HG03558 (cell line): ENCODE measurements at regions not wholly inside any gene's neighbourhood (a gene's known extent, or its start where the extent isn't known, plus 50 kb on each side); places are given as distances from the start of the nearest gene placed in this dataset.

Experiments used
- ATAC-seq: cut with Tn5 transposase; IDR thresholded peaks from one replicate; pipeline ENCODE4 v1.9.1; 2021; ENCODE audit warnings: moderate number of reproducible peaks; ENCODE audit not compliant: unreplicated experiment; ENCODE audit errors: extremely low read depth

DNA sequence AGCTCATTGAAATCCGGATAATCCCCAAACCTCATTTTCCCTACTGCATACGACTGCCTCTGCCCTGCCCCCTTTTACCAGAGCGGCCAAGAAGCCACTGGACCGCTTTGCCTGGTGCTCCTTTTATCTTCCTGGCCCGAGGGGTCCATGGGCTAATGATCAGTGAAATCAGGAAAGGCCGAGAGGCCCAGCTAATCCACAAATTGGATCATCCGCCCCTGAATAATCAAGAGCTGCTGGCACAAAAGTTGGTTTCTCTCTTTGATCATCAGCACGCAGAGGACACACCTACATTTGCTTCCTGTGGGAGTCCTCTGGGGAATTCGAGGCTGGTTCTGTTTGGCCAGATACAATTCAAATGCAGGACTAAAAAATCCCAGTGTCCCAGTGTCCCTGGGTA, 144.5 kb downstream of the INSIG2 start:
- no peak for ATAC-seq

DNA sequence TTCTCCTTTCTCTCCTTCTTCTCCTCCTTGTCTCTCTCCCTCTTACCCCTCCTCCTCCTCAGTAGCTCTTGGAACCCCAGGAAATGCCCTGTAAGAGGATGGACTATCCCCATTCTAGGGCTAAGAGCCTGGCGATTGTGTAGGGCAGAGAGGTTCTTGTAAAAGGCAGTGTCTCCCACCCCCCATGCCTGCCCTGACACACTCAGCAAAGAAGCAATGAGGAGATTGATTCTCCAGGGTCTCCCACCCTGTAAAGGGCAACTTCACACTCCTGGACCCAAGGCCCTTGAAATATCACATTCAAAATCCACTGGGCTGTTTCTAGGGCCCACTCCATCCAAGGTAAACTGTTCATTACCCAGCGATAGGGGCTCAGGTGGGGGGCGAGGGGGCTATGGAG, 144.1 kb downstream of the INSIG2 start:
- ATAC-seq: no peak

DNA sequence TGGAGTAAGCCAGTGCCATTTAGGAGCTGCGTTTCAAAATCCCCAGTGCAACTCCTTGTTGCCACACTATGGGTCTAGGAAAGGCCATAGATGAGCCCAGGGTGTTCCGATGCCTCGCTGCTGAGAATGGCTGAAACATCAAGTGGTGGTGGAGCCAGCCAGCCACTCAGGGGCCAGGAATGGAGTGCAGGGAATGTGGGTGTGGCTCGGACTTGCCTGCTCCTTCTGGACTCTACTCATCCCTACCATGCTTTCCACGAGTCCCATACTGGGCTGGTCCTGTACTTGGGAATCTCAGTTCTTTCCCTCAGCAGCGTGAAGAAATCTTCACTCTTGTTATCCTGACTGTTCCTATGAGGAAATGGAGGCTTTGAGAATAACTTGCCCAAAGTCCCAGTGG, 143.5 kb downstream of the INSIG2 start:
- ATAC-seq: no peak

DNA sequence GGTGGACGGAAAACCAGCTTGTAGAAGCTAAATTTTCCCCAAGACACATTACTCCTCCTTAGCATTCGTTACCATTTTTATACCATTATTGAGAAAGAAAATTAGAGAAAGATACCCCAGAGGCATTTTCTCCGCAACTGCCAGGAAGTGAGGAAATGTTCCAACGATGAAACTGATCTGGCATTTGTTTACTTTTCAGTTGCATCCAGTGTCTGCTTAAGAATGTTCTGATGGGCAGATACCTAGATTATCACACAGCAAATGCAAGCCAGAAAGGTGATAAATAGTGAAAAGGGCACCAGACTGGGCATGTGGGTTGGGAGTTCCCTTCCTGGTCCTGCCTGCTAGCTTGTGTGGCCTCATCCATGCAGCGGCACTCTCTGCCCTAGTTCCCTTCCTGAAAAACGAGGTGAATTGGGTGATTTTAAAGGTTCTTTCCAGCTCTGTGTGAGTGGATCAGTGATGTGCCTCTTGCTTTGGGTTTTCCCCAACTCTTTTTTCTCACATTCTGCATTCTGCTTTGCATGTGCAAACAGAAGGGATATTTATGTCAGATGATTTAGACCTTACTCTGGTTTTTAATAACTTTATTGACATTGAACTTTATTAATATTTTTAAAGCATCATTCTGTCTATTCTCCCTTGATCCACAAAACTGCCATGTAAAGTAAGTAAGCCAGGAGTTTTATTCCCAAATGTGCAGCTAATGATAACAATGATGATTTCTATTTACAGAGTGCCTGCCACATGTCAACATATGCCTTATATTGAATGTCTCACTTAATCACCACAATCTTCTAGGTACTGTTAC, 139.6 kb downstream of the INSIG2 start:
- ATAC-seq: no peak

DNA sequence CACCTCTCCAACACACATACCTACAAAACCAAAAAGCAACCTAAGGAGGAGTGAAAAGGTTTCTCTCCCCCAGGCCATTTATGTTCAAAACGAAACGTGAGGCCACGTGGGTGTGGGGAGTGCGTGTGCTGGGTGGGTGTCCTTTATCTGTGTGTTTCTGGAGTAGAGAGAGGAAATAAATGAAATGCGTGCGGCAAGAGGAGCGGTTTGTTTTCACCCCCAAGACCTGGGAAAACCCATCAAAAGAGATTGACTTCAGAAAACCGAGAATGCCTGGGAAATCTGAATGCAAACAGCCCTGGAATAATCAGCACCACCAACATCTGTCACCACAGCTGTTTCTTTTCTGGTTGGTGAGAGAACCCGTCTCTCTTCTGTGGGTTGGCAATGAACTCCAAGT, 137.4 kb downstream of the INSIG2 start:
- ATAC-seq: no peak

DNA sequence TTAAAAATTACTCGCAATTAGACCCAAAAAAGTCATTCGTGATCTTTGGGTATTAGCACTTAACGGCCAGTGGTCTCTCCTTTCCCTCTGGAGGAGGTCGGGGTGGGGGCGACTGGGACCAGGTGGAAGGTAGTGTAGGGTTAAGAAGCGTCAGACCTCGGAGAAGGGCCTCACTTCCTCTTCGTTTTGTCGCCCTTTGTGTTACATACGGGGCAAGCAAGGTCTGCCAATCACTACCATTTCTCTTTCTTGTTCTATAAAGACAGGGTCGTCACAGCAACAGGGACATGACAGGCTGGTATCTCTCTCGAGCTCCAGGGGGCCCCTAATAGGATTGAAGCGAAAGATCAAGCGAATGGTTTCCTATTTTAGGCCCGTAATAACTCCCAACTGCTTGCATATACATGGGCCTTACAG, 136.6 kb downstream of the INSIG2 start:
- ATAC-seq: no peak

DNA sequence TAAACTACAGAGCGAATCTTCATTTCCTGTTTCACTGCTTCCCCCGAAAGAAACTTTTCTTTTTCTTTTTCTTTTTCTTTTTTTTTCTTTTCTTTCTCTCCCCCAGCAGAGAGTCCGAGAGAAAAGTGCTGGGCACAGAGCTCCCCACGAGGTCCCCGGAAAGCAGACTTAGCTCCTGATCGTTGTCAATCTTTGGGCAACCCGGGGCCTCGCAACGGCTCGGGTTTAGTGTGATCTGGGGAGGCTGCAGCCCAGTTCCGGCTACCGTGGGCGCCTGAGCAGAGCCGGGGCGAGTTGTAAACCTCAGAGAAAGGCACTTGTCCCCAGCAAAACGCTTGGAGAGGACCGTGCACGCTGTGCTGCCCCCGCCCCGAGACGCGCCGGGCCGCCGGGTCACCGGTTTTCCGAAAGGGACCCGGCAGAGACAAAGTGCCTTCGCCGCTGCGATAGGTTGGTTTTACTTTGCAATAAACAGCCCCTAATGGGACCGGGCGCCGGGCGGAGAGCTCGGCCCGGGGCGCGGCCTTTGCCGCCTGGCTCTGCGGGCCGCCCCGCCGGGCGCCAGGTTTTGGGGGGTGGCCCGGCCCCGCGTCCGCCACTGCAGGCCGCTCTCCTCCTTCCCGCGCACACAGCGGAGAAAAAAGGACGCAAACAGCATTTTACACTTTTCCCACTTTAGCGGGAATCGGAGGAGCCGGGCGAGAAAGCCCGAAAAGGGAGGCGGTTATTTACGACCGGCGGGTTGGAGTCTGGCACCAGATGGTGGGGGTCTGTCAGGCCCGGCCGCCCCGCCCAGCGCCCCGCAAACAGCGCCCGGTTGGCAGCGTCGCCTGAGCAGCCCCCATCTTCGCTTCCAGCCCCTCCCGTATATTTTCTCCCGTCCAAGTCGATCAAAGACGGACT, 136.0 kb downstream of the INSIG2 start:
- ATAC-seq: no peak

DNA sequence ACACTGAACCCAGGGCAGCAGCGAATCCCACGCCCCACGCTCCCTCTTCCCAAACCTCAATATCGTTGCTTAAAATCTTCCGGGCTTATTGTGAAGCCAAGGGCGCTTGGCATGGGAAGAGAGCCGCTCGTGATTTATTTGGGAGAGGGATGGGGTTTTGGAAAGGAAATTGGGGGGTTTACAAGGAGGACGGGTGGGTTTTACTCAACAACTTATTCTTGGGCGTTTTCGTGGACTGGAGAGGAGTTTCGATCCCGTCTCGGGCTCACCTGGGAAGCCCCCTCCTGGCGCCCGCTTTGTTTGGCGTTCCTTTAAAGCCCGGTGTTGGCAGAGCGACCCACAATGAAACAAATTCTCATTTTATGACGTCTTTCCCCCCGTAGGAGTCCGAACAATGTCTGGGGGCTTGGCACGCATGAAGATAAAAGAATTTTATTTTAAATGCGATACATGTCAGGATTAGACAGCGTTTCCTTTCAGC, 135.3 kb downstream of the INSIG2 start:
- ATAC-seq: no peak

DNA sequence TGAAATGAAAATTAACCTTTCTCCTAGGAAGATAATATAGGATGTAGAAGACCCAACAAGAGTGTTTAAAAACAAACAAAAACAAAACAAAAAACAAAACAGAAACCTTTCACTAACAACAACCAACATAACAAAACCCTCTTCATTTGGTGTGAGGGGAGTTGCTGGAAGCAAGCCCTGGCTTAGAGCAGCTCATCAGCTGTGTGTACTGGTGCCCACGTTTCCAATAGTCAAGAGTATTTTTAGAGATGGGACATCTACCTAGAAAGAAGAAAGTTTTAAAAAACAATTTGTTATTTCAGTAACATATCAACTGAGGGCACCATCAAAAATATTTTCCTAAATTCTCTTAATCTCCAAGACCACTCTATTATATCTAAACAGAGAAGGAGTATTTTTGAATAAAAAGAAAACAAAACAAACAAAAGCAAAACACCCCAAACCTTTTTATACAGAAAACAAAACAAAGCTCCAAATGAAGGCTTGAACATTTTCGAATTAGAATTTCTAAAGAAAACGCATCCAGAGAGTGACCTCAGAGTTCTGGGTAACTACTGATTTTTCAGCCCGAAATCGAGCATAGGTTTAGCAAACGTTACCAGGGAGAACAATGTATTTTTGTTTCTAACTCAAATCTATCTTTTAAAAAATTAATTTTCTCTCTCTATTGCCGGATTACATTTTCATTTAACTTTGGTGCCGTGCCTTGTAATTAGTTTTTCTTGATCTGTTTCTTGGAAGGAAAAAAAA, 134.6 kb downstream of the INSIG2 start:
- ATAC-seq: no peak

DNA sequence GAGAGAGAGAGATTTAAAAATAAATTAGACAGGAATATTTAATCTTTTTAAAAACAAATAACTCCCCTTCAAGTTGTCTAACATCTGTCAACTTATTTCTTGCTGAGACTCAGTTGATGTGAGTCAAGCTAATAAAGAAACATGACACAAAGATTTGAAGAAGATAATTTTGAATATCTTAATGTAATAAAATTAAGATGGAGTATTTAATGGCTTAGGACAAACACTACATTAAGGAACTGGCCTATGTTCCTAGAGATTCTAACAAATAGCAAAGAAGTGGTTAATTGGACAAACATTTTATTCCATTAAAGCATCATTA, 134.0 kb downstream of the INSIG2 start:
- no peak for ATAC-seq

DNA sequence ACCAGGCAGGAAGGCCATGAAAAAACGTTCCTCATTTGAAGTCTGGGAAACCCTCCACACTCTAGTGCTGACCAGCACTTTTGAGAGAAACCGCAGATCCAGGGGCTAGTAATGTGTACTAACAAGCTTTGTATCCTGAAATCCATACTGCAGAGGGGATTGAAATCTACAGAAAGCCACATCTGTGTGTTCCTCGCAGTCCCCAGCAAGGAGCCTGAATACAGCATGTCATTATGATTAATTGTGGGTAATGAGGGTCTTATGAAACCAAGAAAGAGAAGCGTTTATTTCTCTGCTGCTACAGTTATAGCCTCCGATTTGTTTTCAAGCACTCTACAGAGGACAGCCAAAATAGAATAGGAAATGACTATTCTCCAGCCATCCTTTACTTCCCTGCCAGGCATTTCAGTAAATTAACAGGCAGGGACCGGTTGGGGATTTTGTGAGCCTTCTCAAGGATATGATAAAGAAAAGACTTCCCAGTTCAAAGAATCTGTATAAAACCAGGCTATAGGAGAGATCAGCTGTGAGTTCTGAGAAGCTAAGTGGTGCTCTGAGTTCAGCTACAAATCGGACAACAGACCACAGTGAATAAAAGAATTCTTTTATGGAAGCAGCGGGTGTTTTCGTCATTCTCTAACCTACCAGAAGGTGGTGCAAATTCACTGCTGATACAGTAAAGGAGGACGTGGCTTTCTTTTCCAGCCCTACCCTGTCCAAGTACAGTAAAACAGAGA, 133.4 kb downstream of the INSIG2 start:
- ATAC-seq: no peak

DNA sequence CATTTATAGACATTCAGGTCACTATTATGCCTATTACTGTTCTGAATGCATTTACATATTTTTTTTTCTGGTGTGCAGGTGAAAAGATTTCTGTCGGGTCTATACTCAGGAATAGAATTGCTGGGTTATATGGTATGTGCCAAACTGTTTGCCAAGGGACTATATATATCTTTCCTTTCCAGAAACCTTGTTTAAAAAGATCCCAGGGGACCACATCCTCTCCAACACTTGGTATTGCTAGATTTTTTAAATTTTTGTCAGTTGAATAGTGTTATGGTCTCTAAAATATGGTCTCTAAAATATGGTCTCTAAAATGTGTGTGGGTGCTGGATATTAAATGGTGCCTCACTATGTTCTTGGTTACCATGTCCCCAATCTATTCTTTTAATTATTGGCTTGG, 131.3 kb downstream of the INSIG2 start:
- no peak for ATAC-seq

DNA sequence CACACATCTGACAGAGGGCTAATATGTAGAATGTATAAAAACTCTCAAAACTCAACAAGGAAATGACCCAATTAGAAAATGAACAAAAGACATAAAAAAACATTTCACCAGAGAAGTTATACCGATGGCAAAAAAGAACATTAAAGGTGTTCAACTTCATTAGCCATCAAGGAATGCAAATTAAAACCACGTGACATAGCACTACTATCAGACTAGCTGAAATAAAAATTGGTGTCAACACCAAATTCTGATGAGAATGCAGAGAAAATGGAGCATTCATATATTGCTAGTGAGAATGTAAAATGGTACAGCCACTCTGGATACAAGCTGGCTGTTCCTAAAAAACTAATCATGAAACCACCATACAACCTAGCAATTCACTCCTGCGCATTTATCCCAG, 128.0 kb downstream of the INSIG2 start:
- ATAC-seq: no peak

DNA sequence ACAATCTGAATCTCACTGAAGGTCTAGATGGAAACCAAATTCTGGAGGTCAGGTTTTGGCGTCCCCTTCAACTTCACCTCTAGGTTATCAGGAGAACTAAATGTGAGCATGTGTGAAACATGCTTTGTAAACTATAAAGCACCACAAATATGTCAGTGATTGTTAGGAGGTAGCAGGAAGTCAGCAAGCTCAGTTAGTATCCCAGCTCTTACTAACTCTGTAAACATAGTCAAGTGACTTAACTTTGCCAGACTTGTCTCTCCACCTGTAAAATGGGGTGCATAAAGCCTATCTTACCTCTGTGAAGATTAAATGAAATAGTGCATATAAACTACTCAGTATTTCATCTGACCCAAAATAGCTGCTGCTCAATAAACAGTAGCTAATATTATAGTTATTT, 121.5 kb downstream of the INSIG2 start:
- ATAC-seq: no peak

DNA sequence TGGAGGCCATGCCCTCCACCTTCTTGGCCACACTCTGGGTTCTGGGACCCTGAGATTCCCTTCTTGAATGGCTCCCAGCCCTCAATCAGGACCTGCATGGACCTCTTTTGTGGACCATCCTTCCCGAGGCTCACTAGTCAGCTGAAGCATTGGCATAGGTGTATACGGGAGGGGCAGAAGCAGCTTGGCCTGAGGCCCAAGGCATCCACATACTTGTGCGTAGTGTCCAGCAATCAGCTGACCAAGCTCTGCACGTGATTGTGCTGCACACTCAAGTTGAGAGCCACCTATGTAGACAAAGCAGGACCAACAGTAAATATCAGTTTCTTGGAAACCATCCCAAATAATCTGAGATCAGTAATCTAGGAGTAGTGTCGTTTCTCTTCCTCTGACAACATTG, 119.6 kb downstream of the INSIG2 start:
- no peak for ATAC-seq

DNA sequence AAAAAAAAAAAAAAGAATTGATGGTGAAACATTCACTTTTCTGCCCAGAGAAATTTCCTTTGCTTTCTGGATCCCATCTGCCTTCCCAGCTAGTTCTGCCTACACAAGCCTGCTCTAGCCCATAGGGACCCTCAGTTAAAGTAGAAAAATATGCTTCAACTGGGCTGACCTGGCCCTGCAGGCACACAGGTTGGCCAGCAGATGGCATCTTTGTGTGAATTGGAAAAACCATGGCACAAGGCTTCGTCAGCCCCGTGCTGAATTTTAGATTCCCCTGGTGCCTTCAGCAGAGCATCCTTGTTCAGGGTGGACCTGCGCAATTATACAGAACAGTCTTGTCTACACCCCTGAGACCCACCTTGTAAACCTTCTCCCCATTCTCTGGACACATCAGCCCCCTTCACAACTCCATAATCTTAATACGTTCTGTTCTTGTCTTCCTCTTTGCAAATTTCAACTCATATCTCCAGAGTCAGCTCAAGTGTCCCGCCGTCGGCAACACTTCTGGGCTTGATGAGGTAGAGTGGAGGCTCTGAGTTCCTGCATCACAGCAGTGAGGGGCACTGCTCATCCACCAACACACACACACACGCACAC, 114.5 kb downstream of the INSIG2 start:
- ATAC-seq: peak; percentile 71

DNA sequence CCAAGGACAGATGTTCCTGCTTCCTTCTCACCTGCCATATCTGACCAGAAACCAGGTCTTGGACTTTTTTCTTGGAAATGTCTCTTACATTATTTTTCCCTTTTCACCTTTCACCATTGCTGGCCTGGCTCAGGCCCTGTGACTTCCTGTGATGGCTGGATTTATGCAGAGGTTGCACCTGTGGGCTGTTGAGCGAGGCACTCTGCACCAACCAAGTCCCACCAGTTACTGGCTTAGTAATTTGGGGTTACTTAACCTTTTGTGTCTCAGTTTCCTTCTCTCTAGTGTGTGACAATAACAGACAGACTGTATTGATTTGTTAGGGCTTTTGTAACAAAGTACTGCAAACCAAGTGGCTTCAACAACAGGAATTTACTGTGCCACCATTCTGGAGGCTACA, 110.0 kb downstream of the INSIG2 start:
- ATAC-seq: no peak

DNA sequence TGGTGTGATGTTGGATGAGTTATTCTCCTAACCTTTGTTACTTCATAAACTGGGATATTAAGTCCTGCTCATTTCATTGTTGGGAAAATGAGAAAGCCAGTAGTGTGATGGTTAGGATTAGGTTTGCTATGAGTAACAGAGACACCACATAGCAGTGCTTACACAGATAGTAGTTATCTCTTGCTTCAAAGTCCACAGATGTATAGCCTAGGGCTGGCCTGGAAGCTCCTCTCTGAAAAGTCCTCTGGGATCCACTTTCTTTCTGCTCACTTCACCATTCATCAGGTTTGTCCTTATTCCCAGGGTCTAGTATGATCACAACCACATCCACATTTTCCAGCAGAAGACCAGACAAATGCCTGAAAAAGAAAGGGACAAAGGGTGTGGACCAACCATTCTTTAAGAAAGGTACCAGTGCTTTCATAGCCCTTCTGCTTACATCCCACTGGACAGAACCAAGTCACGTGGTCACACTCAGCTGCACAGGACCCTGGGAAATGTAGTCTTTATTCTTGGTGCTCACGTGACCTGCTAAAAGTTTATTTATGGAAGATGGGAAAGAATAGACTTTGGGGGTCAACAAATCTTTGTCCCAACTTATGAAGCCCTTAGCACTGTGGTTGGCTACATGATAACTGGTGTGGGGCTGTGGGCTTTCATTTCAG, 108.9 kb downstream of the INSIG2 start:
- peak; percentile 83 for ATAC-seq

DNA sequence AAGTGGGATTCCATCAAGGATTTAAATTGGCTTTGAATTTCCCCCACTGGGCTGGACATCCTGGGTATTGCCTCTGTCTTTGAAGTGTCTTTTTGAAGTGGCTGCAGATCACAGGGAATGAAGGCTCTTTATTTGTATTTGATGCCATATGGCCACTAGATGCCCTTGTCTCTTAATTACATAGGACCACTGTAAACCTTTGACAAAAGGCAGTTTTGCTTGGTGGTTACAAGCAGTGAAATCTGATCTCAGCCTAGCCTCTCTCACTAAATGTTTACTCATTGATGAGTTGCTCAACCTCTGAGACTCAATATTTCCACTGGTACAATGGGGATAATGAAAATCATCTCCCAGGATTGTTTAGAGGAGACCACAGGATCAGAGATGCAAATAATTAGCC, 102.2 kb downstream of the INSIG2 start:
- no peak for ATAC-seq
